ENCODE measurements at regions not wholly inside any gene's neighbourhood (a gene's known extent, or its start where the extent isn't known, plus 50 kb on each side); places are given as distances from the start of the nearest gene placed in this dataset.

DNA sequence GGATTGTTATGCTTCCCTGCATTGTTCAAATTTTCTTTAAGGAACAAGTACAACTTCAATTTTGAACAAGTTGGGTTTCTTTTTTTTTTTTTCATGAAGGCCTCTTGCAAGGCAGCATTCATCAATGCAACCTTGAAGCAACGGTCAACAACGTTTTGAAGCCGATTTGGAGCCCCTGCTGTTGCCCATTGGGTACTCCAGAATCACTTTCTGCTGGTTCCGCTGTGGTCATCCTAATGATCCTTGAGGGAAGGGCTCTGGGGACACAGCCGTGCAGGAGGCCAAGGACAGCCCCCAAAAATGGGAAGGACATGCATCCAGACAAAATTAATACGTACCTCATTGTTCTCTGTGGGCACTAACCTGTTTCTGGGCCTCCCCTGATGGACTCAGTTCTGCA lies 84.6 kb upstream of the MGMT start:
- no peak overlapping the region for H3K9ac ChIP-seq (ENCODE audit: low read length)
- no peaks in the 10 kb centered on the region for H3K27me3 ChIP-seq (ENCODE audit: control insufficient read depth, insufficient read depth, low read length)
- no peak overlapping the region for H3K27ac ChIP-seq (ENCODE audit: low read depth, low read length)
- no peaks in the 10 kb centered on the region for H3K9me3 ChIP-seq (ENCODE audit: control insufficient read depth, insufficient read depth, low read depth, low read length)
- no peaks in the 10 kb centered on the region for H3K36me3 ChIP-seq (ENCODE audit: control insufficient read depth, insufficient read depth, low read length)
- H3K4me1 ChIP-seq (ENCODE audit: control insufficient read depth, insufficient read depth, low read length), result no peaks in the 10 kb centered on the region
- no peak overlapping the region for H3K4me3 ChIP-seq (ENCODE audit: low read depth, low read length)

DNA sequence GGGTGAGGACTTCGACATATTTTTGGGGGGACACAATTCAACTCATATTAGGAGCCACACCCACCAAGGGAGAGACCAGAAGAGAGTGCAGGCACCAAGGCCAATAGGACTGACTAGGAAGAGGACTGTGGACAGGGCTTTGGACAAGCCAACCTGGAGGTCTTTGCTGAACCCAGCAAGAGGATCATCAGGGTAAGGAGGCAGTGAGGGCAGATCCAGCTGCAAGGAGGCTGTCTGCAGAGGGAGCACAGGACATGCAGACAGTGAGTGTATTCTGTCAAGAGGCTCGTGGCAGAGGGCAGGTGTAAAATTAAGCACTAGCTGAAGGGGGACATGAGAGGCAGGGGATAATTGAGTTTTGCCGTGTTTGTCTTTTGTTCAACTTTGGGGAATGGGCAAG lies 83.4 kb upstream of the MGMT start:
- Histone ChIP-seq H3K4me1 (ENCODE audit: control insufficient read depth, insufficient read depth, low read length) (no peaks in the 10 kb centered on the region), H3K9ac (ENCODE audit: low read length) (no peak overlapping the region), H3K9me3 (ENCODE audit: control insufficient read depth, insufficient read depth, low read depth, low read length) (no peaks in the 10 kb centered on the region), H3K27me3 (ENCODE audit: control insufficient read depth, insufficient read depth, low read length) (no peaks in the 10 kb centered on the region), H3K36me3 (ENCODE audit: control insufficient read depth, insufficient read depth, low read length) (no peaks in the 10 kb centered on the region), H3K27ac (ENCODE audit: low read depth, low read length) (no peak overlapping the region), H3K4me3 (ENCODE audit: low read depth, low read length) (no peak overlapping the region)

DNA sequence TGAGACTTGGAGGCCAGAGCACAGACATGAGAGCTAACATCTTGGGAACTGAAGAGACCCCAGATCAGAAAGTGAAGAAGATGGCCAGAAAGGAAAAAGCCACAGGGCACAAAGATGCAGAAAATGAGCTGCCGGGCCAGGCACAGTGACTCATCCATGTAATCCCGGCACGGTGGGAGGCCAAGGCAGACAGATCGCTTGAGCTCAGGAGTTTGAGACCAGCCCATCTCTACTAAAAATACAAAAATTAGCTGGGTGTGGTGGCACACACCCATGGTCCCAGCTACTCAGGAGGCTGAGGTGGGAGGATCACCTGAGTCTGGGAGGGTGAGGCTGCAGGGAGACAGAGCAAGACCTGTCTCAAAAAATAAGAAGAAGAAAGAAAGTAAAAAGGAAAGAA lies 81.4 kb upstream of the MGMT start:
- Histone ChIP-seq H3K36me3 (ENCODE audit: control insufficient read depth, insufficient read depth, low read length) (no peaks in the 10 kb centered on the region), H3K4me3 (ENCODE audit: low read depth, low read length) (no peak overlapping the region), H3K27me3 (ENCODE audit: control insufficient read depth, insufficient read depth, low read length) (no peaks in the 10 kb centered on the region), H3K9me3 (ENCODE audit: control insufficient read depth, insufficient read depth, low read depth, low read length) (no peaks in the 10 kb centered on the region), H3K9ac (ENCODE audit: low read length) (no peak overlapping the region), H3K4me1 (ENCODE audit: control insufficient read depth, insufficient read depth, low read length) (no peaks in the 10 kb centered on the region), H3K27ac (ENCODE audit: low read depth, low read length) (no peak overlapping the region)

DNA sequence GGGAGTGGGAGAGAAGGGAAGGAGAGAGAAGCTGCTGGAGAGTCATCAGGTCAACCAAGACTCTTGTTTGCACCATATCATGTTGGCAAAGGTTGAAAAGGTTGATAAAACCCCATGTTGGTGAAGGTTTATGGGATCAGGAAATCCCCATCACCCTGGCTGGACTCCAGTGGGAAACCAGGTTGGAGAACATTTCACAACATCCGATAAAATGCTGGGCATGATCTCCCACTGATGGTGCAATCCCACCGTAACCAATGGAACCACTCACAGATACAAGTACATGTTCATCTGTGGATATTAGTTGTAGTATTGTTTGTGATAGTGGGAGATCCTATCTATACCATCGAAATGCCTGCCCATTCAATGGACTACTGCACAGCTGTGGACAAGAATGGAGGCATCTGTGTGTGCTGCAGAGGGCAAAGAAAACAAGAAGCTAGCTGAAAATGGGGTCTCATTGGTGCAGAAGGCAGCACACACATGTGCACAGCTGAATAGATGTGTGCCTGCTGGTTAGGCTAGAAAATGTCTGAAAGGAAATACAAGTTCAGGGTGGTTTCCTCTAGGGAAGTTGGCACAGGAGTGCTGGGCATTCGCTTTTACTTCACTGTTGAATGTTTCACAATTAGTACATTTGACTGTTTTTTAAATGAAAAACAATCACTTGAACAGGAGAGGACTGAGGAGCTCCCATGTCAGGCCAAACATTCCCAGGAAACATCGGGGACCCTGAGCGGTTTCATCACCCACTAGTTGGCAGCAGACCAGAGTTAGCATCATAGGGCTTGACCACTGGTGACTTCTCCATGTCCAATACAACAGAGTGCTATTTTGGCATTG lies 80.4 kb upstream of the MGMT start:
- H3K9me3 ChIP-seq (ENCODE audit: control insufficient read depth, insufficient read depth, low read depth, low read length), result no peaks in the 10 kb centered on the region
- H3K27me3 ChIP-seq (ENCODE audit: control insufficient read depth, insufficient read depth, low read length), result no peaks in the 10 kb centered on the region
- no peak overlapping the region for H3K27ac ChIP-seq (ENCODE audit: low read depth, low read length)
- H3K4me3 ChIP-seq (ENCODE audit: low read depth, low read length), result no peak overlapping the region
- no peaks in the 10 kb centered on the region for H3K36me3 ChIP-seq (ENCODE audit: control insufficient read depth, insufficient read depth, low read length)
- H3K9ac ChIP-seq (ENCODE audit: low read length), result no peak overlapping the region
- no peaks in the 10 kb centered on the region for H3K4me1 ChIP-seq (ENCODE audit: control insufficient read depth, insufficient read depth, low read length)

DNA sequence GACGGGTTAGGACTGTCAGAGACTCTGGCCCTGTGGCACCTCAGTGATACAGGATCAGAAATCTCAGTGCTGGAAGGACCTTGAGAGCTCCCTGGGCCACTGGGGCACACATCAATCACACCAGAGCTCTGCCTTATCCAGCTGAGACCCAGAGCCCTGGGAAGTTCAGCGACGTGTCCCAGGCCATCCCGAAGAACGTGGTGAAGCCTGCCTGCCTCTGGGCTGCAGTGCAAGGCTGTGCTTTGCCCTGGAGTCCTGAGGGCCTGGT lies 79.8 kb upstream of the MGMT start:
- H3K4me3 ChIP-seq (ENCODE audit: low read depth, low read length), result no peak overlapping the region
- no peak overlapping the region for H3K27ac ChIP-seq (ENCODE audit: low read depth, low read length)
- no peaks in the 10 kb centered on the region for H3K9me3 ChIP-seq (ENCODE audit: control insufficient read depth, insufficient read depth, low read depth, low read length)
- H3K36me3 ChIP-seq (ENCODE audit: control insufficient read depth, insufficient read depth, low read length), result no peaks in the 10 kb centered on the region
- H3K9ac ChIP-seq (ENCODE audit: low read length), result no peak overlapping the region
- no peaks in the 10 kb centered on the region for H3K4me1 ChIP-seq (ENCODE audit: control insufficient read depth, insufficient read depth, low read length)
- H3K27me3 ChIP-seq (ENCODE audit: control insufficient read depth, insufficient read depth, low read length), result no peaks in the 10 kb centered on the region

DNA sequence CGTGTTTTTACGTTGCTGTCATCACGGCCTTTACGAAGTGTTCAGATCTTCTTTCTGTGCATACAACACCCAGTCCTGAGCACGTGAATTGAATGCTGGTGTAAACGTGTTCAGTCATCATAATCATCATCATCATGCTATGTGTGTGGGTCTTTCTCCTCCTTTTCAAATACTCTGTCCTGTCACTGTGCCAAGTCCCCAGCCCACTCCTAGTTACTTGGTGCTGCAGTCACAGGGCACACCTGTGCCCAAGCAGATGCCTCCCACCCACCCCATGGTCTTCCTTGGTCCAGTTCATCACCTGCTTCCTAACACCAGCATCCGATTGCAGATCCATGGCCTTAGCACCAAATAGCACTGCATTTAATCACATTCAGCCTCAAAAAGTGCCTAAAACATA lies 78.6 kb upstream of the MGMT start:
- H3K27ac ChIP-seq (ENCODE audit: low read depth, low read length), result no peak overlapping the region
- no peak overlapping the region for H3K9ac ChIP-seq (ENCODE audit: low read length)
- H3K4me1 ChIP-seq (ENCODE audit: control insufficient read depth, insufficient read depth, low read length), result no peaks in the 10 kb centered on the region

DNA sequence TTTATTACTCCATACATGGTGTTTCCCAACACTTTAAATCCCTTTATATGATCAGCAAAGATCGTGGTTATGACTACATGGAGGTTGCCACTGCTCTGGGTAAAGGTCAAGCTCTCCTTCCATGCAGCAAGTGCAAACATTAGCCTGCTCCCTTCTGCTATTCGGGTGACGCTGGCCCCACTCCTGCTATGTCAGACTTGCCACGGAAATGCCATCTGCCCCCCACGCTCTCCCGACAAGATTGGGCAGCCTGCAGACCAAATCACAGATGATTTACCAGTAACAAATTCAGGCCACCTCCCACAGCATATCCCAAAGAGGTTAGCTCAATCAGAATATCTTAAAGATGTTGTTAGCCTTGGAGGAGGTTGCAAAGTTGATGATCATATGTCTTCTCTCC lies 77.8 kb upstream of the MGMT start:
- Histone ChIP-seq H3K27me3 (ENCODE audit: control insufficient read depth, insufficient read depth, low read length) (no peaks in the 10 kb centered on the region), H3K9ac (ENCODE audit: low read length) (no peak overlapping the region), H3K36me3 (ENCODE audit: control insufficient read depth, insufficient read depth, low read length) (no peaks in the 10 kb centered on the region), H3K4me3 (ENCODE audit: low read depth, low read length) (no peak overlapping the region), H3K27ac (ENCODE audit: low read depth, low read length) (no peak overlapping the region), H3K4me1 (ENCODE audit: control insufficient read depth, insufficient read depth, low read length) (no peaks in the 10 kb centered on the region), H3K9me3 (ENCODE audit: control insufficient read depth, insufficient read depth, low read depth, low read length) (no peaks in the 10 kb centered on the region)

More for the DNA sequence above, 78.6 kb upstream of the MGMT start:
- Histone ChIP-seq H3K36me3 (ENCODE audit: control insufficient read depth, insufficient read depth, low read length) (no peaks in the 10 kb centered on the region), H3K9me3 (ENCODE audit: control insufficient read depth, insufficient read depth, low read depth, low read length) (no peaks in the 10 kb centered on the region), H3K27me3 (ENCODE audit: control insufficient read depth, insufficient read depth, low read length) (no peaks in the 10 kb centered on the region), H3K4me3 (ENCODE audit: low read depth, low read length) (no peak overlapping the region)

DNA sequence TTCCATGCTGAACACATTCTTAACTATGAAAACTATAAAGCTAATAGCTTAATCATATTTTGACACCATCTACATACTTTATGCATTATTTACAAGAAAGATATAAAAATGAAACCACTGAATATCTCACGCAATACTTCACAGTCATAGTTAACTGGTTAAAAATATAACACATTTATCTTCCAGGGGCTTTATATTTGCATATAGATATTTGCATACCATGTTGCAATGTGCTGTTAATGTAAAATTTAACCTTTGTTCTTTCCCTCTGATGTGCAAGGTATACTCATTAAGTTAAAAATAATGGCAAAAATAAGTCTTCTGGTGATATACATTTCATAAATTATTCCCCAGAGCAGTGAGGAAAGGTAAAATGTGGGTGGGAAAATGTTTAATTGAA lies 76.9 kb upstream of the MGMT start:
- Histone ChIP-seq H3K9me3 (ENCODE audit: control insufficient read depth, insufficient read depth, low read depth, low read length) (no peaks in the 10 kb centered on the region), H3K4me3 (ENCODE audit: low read depth, low read length) (no peak overlapping the region), H3K27ac (ENCODE audit: low read depth, low read length) (no peak overlapping the region), H3K4me1 (ENCODE audit: control insufficient read depth, insufficient read depth, low read length) (no peaks in the 10 kb centered on the region), H3K36me3 (ENCODE audit: control insufficient read depth, insufficient read depth, low read length) (no peaks in the 10 kb centered on the region), H3K9ac (ENCODE audit: low read length) (no peak overlapping the region), H3K27me3 (ENCODE audit: control insufficient read depth, insufficient read depth, low read length) (no peaks in the 10 kb centered on the region)

DNA sequence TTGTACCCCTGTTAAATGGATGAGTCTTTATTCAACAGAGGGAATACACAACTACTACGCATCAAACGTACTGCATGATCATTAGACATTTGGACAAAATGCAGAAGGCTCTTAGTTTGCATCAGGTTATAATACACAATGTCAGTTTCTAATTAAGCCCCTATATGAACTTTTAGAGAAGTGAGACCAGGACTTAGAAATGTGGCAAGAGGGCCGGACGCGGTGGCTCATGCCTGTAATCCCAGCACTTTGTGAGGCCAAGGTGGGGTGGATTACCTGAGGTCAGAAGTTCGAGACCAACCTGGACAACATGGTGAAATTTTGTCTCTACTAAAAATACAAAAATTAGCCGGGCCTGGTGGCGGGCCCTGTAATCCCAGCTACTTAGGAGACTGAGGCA lies 76.3 kb upstream of the MGMT start:
- H3K9me3 ChIP-seq (ENCODE audit: control insufficient read depth, insufficient read depth, low read depth, low read length), result no peaks in the 10 kb centered on the region
- H3K27me3 ChIP-seq (ENCODE audit: control insufficient read depth, insufficient read depth, low read length), result no peaks in the 10 kb centered on the region
- H3K36me3 ChIP-seq (ENCODE audit: control insufficient read depth, insufficient read depth, low read length), result no peaks in the 10 kb centered on the region
- H3K9ac ChIP-seq (ENCODE audit: low read length), result no peak overlapping the region
- no peaks in the 10 kb centered on the region for H3K4me1 ChIP-seq (ENCODE audit: control insufficient read depth, insufficient read depth, low read length)
- H3K27ac ChIP-seq (ENCODE audit: low read depth, low read length), result no peak overlapping the region
- H3K4me3 ChIP-seq (ENCODE audit: low read depth, low read length), result no peak overlapping the region

DNA sequence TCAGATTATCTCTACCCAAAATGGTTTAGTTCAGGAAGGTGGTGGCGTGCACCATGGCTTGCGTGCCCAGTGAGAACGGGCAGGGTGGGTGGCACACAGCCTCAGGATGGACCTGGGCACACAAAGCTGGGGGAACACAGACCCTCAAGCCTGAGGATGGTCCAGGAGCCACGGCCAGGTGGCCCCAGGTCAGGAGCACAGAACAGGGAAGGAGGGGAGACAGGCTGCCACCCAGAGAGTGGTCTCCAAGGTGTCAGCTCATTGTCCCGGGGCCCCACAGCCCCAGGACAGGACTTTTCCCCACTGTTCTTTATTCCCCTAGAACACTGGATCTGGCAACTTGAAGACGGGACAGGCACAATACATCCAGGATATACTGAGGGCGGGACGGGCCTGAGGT lies 75.6 kb upstream of the MGMT start:
- H3K27me3 ChIP-seq (ENCODE audit: control insufficient read depth, insufficient read depth, low read length), result no peaks in the 10 kb centered on the region
- H3K9me3 ChIP-seq (ENCODE audit: control insufficient read depth, insufficient read depth, low read depth, low read length), result no peaks in the 10 kb centered on the region
- no peak overlapping the region for H3K27ac ChIP-seq (ENCODE audit: low read depth, low read length)
- no peak overlapping the region for H3K9ac ChIP-seq (ENCODE audit: low read length)
- H3K36me3 ChIP-seq (ENCODE audit: control insufficient read depth, insufficient read depth, low read length), result no peaks in the 10 kb centered on the region
- no peaks in the 10 kb centered on the region for H3K4me1 ChIP-seq (ENCODE audit: control insufficient read depth, insufficient read depth, low read length)
- no peak overlapping the region for H3K4me3 ChIP-seq (ENCODE audit: low read depth, low read length)

DNA sequence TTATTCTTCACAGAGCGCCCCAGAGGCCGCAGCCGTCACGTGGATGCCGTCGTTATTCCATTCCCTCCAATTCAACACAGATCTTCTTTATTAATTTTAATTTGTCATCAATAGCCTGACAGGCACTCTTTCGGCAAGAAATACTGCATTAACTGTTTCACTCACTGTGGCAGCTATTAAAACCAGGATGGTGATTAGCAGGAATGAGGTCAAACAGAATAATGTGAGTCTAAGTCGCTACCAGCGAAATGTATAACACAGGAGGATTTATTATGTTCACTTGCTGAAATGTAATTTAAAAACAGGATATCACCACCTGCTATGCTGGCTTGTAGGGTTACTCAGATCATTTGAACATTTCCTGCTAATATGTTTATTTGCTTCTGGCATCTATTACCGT lies 74.2 kb upstream of the MGMT start:
- H3K4me1 ChIP-seq (ENCODE audit: control insufficient read depth, insufficient read depth, low read length), result no peaks in the 10 kb centered on the region
- no peak overlapping the region for H3K9ac ChIP-seq (ENCODE audit: low read length)
- no peak overlapping the region for H3K27ac ChIP-seq (ENCODE audit: low read depth, low read length)
- no peak overlapping the region for H3K4me3 ChIP-seq (ENCODE audit: low read depth, low read length)
- no peaks in the 10 kb centered on the region for H3K9me3 ChIP-seq (ENCODE audit: control insufficient read depth, insufficient read depth, low read depth, low read length)
- H3K27me3 ChIP-seq (ENCODE audit: control insufficient read depth, insufficient read depth, low read length), result no peaks in the 10 kb centered on the region
- H3K36me3 ChIP-seq (ENCODE audit: control insufficient read depth, insufficient read depth, low read length), result no peaks in the 10 kb centered on the region

DNA sequence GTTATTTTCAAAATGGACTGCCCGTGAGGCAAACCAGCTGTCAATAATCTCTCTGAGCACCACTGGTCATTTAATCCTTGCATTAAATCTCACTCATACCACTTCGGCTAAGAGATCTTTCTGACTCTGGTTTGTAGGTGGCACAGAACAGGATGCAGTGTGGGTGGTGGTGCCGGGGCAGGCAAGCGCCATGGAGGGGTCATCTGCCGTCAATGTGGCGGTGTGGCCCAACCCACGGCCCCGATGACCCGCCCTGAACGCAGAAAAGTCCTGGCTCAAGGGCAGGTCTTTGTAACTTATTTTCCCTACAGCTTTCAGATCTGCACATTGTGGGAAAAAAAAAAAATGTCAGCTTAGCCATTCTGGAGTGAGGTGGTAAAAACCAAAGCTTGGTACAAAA lies 73.2 kb upstream of the MGMT start:
- no peaks in the 10 kb centered on the region for H3K4me1 ChIP-seq (ENCODE audit: control insufficient read depth, insufficient read depth, low read length)
- no peak overlapping the region for H3K9ac ChIP-seq (ENCODE audit: low read length)
- H3K27me3 ChIP-seq (ENCODE audit: control insufficient read depth, insufficient read depth, low read length), result no peaks in the 10 kb centered on the region
- no peak overlapping the region for H3K4me3 ChIP-seq (ENCODE audit: low read depth, low read length)
- no peaks in the 10 kb centered on the region for H3K9me3 ChIP-seq (ENCODE audit: control insufficient read depth, insufficient read depth, low read depth, low read length)
- no peak overlapping the region for H3K27ac ChIP-seq (ENCODE audit: low read depth, low read length)
- no peaks in the 10 kb centered on the region for H3K36me3 ChIP-seq (ENCODE audit: control insufficient read depth, insufficient read depth, low read length)

All from HUES6 (cell line).